ENCODE measurements at regions not wholly inside any gene's neighbourhood (a gene's known extent, or its start where the extent isn't known, plus 50 kb on each side); places are given as distances from the start of the nearest gene placed in this dataset.

DNA sequence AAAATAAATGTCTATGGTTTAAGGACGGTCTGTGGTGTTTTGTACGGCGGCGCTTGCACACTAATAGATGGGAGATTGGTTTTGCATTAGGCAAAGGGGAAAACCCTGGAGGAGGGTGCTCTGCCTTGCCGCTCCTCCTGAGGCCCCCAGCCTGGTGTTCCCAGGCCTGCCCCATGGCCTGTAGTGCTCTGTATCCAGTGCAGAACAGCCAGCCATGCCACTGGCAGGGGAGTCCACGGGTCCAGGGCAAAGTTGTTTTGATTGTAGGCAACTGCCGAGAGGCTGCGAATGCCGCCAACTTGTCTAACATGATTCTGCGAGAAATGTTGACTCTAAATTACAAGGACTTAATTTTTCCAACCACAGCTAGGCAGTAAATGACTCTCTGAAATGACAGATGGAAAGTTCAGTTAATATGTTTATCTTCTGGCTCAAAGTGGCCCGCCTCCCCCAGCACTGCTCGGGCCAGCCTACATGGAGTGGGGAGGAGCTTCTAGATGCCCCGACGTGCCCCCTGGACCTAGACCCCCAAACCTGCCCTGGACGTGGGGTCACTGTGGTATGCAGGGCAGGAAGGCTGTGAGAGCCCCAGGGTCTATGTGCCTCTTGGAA, 104.6 kb upstream of the GDF10 start:
- DNase-seq = no peak

DNA sequence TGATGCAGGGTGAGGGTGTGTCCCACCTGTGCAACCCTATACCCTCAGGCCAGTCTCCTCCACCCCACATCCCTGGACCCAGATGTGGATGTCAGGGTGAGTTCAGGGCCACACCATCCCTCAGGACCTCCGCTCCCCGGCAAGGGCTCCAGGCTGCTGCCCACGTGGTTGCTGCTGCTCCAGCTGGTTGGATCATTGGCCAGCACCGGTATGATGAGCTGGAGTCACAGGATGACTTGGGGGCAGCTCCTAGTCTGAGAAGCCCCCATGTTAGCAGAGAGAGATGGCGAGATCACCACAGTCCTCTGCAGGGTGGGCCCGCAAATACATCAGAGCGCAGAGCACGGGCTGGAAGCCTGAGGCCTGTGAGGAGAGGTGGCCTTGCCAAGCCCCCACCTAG, 103.3 kb upstream of the GDF10 start:
- no peak for DNase-seq

DNA sequence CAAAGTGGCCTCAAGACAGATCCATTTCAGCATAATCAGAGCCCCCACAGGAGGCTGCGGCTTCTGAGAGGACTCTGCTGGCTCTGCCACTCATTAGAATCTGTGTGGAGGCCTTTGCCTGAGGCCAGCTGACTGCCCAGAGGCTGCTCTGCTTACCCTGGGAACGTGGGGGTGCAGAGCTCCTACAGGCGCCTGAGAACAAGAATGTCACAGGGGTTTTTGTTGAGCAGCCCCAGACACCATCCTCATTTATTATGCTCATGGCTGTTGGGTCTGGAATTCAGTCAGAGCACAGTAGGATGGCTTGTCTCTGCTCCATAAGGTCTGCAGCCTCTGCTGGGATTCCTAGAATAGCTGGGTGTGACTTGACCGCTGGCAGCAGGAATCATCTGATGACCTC, 101.8 kb upstream of the GDF10 start:
- no peak for DNase-seq

DNA sequence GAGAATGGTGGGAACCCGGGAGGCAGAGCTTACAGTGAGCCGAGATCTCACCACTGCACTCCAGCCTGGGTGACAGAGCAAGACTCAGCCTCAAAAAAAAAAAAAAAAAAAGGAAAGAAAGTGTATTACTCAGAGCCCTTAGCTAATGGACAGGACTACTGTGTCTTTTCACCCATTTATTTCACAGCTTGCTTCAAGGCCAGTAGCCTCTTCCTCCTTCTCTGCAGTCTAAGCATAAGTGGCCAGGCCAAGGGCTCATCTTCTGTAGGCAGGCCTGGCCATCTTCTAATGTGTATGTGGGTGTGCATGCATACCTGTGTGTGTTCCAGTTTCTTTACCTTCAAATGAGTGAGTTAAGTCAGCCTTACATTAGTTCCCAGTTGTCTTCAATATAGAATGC, 94.8 kb upstream of the GDF10 start:
- no peak for DNase-seq

DNA sequence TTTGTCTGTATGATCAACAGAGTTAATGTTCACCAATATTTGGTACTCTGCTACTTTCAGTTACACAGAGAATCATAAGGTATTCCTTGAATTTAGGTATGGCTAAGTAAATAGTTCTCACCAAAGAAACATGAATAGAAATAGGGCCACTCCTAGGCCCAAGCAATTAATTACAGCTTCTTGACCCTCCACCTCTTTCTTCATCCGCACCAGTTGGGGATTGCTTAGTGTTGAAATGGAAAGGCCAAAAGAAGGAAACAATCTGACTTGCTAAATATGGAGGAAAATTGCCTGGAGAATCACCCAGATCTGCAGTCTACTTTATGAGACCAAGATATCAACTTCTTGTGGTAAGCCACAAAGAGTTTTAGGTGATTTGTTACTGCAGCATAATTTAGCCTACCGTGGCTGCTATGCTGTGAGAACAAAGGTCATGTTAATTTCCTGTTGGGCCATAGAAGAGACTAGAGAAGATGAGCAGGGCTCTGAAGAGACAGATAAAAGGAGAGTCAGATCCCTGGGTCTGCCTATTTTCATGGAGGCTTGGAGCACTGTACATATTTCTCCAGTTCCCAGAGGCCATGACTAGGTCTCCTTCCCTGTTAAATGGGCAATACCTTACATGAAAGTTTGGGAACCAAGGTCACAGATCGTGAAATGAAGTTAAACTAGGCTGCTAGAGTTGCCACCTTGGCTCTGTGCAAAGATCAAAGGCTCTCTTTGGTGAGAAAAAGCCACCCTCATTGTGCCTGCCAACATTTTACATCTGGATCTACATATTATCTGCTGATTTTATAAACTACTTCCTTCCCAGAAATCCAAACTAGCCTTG, 93.3 kb upstream of the GDF10 start:
- DNase-seq = no peak

DNA sequence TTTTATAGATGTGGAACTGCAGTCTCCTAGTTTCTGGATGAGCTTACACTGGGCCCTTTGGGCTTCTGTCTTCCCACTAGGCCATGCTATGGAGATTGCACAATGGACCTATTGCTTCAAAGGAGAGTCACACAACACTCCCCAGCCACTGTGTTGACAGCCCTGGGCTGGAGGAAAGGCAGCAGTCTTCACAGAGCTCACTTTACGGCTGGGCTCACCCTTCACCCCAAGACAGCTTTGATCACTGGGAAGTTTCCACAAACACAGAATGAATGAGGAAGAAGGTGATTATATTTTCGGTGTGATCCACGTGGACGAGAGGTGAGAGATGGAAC, 92.7 kb upstream of the GDF10 start:
- DNase-seq = no peak

DNA sequence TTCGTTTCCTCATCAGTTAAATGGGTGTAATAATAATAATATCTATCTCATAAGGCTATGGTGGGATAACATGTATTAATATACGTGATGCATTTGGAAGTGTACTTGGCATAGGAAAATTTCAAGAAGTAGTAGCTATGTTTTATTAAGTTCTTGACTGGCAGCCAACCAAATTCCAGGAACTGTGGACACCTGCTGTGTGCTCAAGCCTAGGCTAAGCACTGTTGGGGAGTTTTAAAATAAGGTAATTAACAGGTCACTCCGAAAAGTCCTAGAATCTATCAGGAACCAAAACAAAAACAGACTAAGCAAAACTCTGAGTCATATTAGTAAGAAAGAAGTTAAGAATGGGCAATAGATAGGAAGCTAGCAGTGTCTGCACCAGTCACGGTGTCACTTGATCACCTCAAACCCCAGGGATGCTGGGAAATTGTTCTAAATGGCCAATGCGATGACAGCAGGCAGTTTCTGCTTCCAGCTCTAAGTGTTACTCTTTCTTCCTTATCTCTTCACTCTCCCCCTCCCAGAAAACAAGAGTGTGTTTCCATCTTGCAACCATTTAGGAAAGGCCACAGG, 92.0 kb upstream of the GDF10 start:
- no peak for DNase-seq

DNA sequence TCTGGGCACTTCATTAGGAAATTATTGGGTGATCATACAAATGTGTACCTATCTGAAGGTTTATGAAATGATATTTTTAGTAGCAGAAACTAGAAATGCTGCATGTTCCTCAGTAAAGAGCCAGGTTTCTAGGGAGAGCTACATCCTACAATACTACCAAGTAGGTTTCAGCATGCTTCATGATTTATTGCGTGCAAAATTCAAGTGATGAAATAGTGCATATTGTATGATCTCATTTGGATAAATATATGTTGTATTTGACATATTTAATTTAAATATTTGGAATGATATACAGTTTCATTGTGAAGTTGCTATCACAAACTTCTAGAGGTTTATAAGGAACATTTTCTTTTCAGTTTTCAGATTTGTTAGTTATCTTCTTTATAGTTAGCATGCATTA, 90.5 kb upstream of the GDF10 start:
- DNase-seq = no peak

DNA sequence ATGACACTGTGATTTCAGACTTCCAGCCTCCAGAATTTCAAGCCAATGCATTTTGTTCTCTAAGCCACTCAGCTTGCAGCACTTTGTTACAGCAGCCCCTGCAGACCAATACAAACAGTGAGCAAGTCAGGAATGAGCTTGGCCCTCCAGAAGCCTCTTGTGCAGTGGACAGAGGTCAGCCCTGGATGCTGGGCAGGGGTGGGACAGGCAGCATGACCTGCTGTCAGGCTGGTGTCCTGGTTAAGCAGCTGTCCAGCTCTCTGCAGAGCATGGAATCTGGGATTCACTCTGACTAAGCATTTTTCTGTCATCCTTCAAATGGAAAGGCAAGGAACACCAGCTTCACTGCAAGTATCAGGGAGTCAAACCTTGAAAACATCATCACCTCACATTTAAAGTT, 85.5 kb upstream of the GDF10 start:
- DNase-seq = no peak

DNA sequence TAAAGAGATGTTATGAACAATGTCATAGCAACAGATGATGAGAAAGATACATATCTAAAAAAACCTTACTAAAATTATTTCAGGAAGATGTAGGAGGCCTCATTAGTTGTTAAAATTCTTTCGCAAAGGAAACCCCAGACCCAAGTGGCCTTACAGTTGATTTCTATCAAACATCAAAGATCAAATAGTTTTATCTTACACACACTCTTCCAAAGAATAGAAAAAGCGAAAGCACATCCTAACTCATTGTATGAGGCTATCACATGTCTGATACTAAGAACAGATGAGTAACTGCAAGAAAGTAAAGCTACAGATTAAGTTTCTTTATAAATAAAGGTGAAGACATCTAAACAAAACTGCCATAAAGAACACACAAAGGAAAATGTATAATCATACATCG, 82.9 kb upstream of the GDF10 start:
- no peak for DNase-seq

DNA sequence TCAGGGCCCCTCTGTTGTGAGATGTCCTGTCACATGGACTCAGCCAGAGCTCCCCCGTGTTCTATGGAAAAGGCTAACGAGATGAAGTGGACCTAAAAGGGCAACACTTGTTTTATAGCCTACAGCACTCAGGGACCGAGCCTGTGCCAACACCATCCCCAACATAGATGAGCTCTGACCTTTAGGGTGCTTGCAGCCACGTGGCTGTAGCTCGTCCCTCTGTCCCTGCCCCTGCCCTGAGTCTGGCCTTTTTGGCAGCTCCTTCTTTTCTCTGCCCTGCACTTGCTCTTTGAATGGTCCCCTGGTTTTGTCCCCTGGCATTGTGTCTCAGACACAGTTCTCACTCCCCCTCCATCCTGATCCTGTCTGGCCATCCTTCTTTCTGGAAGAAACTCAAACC, 81.2 kb upstream of the GDF10 start:
- no peak for DNase-seq

DNA sequence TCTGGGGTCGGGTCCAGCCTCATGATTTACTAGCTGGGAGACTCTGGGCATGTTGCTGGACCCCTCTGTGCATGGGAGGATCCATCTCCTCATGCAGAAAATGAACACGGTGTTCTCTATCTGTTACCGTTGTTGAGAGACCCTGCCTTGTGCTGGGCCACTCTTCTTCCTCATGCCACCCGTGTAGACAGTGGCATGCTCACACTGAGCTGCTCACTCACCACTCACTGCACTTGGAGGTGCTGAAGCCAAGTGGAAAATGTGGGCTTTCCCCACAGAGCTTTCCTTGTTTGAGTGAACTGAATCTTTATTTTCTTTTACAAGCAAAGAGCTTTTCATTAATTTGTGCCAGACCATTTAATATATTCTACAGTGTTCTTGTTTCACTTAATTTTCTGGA, 77.5 kb upstream of the GDF10 start:
- DNase-seq = no peak

DNA sequence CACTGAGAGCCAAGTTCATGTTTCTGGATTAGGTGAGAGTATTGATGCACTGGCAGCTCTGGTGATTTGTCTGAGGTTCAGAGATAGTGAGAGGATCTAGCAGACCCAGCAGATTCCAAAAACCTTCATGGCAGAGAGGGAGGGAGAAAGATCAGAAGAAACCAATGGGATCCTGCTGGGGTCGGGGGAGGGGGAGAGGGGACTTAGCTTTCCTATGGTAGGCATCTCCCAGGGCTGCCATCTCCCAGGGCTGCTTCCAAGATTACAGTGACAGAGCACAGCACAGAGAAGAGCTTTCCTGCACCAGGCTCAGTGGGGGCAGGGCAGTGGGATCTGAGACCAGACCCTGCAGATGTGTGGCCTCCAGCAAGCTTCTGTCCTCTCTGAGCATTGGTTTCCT, 76.8 kb upstream of the GDF10 start:
- DNase-seq = no peak

DNA sequence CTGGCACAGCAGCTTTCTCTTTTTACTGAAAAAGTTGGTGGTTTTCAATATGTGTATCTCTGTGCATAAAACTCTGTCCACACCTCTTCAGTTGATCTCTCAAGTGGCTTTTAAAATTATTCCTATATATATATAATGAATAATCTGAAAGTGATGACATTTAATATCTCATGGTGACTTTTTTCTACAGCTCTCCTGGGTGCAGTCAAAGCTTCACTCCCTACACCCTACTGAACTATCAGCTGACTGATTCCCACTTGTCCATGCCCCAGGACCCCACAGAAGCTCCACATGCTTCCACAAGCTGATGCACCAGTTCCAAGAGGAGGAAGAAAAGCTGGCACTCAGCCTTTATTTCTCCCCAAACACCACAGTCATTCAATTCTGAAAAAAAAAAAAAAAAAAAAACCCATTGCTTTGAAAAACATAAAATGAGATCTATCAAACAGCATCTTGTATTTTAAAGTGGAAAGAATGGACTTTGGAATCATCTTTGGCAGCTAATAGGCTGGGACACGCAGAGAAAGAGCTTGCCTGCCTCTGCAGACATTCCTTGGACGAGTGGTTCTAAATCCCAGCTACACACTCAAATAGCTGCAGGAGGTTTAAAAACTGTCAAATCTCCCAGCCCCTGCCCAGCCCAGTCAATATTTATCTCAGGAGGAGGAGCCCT, 75.3 kb upstream of the GDF10 start:
- no peak for DNase-seq

DNA sequence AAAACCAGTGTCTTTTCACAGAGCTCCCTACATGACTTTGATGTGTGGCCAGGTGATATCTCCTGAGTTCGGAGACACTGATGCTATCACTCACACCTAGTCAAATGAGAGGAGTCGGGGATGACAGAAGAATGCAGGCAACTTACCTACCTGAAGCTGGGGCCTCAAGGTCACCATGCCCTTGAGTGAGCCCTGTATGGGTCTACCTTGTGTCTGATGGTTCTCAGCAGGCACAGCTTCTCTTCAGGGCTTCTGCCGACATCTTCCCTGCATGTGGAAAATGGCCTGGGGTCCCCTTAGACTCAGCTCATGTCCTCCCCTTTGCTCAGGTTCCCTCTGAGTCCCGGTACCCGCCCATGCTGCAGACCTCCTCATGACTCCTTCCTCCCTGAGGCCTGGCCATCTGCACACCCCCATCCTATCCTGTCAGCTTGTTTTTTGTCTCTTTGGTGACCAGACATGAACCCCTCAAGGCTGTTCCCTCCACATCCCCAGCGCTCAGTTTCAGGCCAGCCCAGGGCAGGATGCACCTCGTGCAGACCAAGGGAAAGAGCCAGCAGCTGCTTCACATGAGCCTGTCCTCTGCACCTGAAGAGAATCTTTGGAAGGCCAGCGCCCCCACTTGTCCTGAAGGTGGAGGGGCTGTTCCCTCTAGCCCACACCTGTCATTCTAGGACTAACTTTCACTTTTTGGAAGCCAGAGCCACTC, 74.6 kb upstream of the GDF10 start:
- DNase-seq = no peak

DNA sequence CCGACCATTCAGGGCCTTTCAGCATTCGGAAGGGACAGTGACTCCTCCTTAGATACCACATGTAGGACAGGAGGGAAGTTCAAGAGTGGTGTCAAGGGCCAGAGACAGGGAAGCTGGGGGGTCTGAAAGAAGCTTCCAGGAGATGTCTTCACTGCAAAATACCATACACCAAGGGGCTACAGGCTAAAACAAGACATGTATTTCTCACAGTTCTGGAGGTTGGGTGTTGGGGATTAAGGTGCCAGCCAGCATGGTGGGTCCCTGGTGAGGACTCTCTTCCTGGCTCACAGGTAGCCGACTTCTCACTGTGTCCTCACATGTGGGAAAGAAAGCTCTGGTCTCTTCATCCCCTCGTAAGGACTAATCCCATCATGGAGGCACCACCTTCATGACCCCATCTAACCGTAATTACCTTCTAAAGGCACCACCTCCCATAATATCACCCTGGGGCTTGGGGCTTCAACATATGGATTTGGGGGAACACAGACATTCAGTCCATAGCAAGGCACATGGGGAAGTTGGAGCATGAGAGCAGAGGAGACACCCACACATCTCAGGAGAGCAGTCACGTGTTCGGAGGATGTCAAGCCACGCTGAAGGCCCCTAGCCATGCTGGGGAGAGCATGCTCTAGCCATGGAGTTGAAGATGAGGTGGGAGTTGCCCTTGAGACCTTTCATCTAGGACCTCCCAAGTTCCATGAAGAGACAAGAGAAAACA, 73.9 kb upstream of the GDF10 start:
- no peak for DNase-seq

DNA sequence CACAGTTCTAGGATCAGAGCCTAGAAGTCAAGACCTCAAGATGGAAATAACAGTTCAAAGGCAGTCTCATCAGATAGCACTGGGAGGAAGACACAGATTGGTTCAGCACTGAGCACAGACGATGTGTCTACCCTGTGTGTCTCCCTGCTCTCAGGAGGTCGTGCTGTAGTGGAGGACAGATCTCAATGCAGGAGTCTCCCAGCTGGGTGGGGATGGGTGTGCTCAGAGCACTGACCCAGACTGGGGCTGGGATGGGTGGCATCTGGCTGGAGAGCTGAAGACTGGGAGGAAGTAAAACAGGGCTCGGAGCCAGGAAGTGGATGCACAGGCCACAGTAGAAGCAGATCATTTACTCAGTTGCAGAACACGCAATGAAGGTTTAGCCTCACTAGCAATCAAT, 69.5 kb upstream of the GDF10 start:
- no peak for DNase-seq

DNA sequence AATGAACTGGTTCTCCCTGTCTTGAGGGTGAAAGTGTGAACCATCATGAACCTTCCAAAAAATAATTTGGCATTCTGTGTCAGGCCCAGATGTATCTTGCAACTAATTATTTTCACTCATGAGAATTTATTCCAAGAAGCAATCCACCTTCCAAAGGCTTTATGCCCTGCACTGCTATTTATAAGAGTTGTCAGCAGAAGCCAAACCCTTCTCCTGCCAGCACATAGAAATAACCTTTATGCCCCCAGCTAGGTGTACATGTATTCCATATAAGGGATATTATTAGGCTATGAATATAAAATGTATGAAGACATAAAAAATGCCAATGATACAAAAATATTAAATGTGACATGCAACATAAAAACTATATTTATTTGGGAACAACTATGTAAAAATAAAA, 69.0 kb upstream of the GDF10 start:
- no peak for DNase-seq

DNA sequence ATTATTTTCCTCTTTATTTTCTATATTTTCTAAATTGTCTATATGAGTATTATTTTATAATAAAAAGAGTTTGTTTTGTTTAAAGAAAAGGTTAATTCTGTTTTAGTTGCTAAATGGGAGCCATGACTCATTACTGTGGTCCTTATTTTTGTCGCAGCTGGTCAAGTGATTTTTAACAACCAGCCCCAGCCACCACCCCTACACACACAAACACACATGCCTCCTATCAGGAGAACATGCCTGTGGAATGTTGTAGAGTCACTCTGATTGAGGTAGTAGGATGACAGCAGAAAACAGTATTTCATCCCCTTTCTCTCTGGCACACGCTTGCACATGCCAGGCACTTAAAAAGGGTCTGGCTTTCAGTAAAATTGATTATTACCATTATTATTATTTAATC, 68.6 kb upstream of the GDF10 start:
- DNase-seq = no peak

DNA sequence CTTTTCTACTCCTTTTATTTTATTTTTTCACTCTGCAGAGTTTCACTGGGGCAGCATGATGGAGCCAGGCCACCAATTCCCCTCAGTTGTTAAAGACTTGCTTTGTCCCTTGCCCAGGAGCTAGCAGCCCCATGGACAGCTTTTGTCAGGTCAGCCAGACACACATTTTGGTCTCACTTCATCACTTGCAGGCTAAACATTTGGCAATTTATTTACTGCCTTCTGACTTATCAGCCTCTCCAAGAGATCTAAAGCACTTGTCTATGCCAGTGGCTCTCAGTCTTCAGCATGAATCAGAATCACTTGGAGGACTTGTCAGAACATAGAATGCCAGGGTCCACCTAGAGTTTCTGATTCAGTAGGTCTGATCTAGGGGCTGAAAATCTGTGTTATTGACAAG, 66.4 kb upstream of the GDF10 start:
- DNase-seq = no peak

DNA sequence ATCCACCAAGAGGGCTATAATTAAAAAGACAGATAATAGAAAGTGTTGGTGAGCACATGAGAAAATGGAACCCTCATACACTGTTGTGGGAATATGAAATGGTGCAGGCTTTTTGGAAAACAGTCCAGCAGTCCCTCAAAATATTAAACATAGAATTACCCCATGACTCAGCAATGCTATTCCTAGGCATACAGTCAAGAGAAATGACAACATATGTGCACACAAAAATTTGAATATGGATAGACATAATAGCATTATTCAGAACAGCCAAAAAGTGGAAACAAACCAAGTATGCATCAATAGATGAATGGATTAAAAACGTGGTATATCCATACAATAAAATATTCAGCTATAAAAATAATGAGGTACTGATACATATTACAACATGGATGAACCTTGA, 64.5 kb upstream of the GDF10 start:
- DNase-seq = no peak

DNA sequence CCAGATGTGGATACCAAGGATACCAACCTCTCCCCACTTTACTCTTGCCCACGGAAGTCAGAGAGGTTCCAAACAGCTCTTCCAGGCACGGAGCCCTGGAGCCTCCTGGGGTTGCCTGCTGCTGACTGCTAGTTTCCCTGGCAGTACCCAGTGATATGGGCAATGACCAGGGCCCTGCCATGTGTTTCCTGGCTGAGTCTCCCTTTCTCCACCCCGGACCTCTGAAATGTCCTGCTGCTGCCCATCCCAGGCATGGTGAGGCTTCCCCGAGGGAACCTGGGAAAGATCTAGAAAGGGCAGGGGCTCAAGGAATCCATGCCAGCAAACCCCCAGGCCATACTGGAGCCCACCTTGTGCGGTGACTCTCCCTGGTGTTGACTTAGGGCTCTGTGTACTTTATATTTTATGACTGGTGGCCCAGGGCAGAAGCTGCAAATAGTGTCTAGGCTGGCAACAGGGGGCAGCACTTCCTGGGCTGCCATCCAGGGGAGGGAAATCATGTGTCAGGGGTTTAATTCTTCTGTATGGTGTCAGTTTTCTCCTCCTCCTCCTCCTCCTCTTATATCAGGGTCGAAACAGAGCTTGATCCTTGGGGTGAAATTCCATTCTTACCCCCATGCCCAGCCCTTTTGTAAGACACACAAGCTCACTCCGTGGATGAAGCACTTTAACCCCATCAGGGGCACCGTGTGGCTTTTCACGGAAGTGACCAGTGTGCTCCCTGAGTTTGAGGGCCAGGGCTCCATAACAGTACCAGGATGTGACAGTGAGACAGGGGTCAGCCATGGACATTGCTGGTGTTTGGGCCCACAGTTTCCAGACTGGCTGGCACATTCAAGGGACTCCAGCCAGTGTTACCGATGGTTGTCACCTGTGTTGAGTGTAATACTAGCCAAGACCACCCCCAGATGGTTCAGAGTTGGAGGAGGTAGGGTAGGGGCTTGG, 62.4 kb upstream of the GDF10 start:
- DNase-seq = no peak
